IPS-18a (cell line): ENCODE measurements at regions not wholly inside any gene's neighbourhood (a gene's known extent, or its start where the extent isn't known, plus 50 kb on each side); places are given as distances from the start of the nearest gene placed in this dataset.
"Not testable (repeated sequence)": the region's sequence is repeated elsewhere in the genome, so short reads cannot be mapped to it uniquely, and the experiment has no call there.

Experiments used
- H3K27ac ChIP-seq: one replicate; pipeline ENCODE4 v1.5.1; 2013; ENCODE audit warnings: low read length
- H3K27me3 ChIP-seq: one replicate; pipeline ENCODE4 v1.6.1; 2013; ENCODE audit warnings: mild to moderate bottlenecking, low read length; ENCODE audit not compliant: control insufficient read depth, insufficient read depth
- H3K36me3 ChIP-seq: one replicate; pipeline ENCODE4 v1.6.1; 2013; ENCODE audit warnings: low read depth, low read length; ENCODE audit not compliant: control insufficient read depth
- H3K4me1 ChIP-seq: one replicate; pipeline ENCODE4 v1.6.1; 2013; ENCODE audit warnings: low read depth, low read length; ENCODE audit not compliant: control insufficient read depth
- H3K4me3 ChIP-seq: one replicate; pipeline ENCODE4 v1.5.1; 2013; ENCODE audit warnings: low read length
- H3K9ac ChIP-seq: one replicate; pipeline ENCODE4 v1.6.1; 2013; ENCODE audit warnings: mild to moderate bottlenecking, low read length, moderate library complexity
- H3K9me3 ChIP-seq: one replicate; pipeline ENCODE4 v1.6.1; 2013; ENCODE audit warnings: low read depth, low read length; ENCODE audit not compliant: control insufficient read depth

GRCh38 chr7:130789436-130789835 lies 55.4 kb upstream of the KLF14 start:
- no peaks in the 10 kb centered on the region for H3K36me3 ChIP-seq
- H3K4me1 ChIP-seq = no peaks in the 10 kb centered on the region
- H3K27ac ChIP-seq = no peak overlapping the region
- H3K4me3 ChIP-seq = no peak overlapping the region
- H3K27me3 ChIP-seq = no peaks in the 10 kb centered on the region
- H3K9ac ChIP-seq = no peak overlapping the region
- no peaks in the 10 kb centered on the region for H3K9me3 ChIP-seq

GRCh38 chr7:130791746-130792145 lies 57.7 kb upstream of the KLF14 start:
- H3K27ac ChIP-seq = no peak overlapping the region
- no peaks in the 10 kb centered on the region for H3K27me3 ChIP-seq
- no peak overlapping the region for H3K4me3 ChIP-seq
- H3K9ac ChIP-seq = no peak overlapping the region
- no peaks in the 10 kb centered on the region for H3K4me1 ChIP-seq
- no peaks in the 10 kb centered on the region for H3K9me3 ChIP-seq
- no peaks in the 10 kb centered on the region for H3K36me3 ChIP-seq

- H3K27ac ChIP-seq = no peak overlapping the region
- no peaks in the 10 kb centered on the region for H3K27me3 ChIP-seq
- no peak overlapping the region for H3K4me3 ChIP-seq
- no peaks in the 10 kb centered on the region for H3K4me1 ChIP-seq
- no peak overlapping the region for H3K9ac ChIP-seq
- no peaks in the 10 kb centered on the region for H3K9me3 ChIP-seq
- no peaks in the 10 kb centered on the region for H3K36me3 ChIP-seq
Observed at GRCh38 chr7:130793855-130794618, 60.0 kb upstream of the KLF14 start.

GRCh38 chr7:130794619-130794922 lies 60.6 kb upstream of the KLF14 start:
- H3K36me3 ChIP-seq = no peaks in the 10 kb centered on the region
- H3K4me1 ChIP-seq = no peaks in the 10 kb centered on the region
- H3K4me3 ChIP-seq = no peak overlapping the region
- H3K27me3 ChIP-seq = no peaks in the 10 kb centered on the region
- H3K27ac ChIP-seq = no peak overlapping the region
- no peaks in the 10 kb centered on the region for H3K9me3 ChIP-seq
- H3K9ac ChIP-seq = no peak overlapping the region

DNA sequence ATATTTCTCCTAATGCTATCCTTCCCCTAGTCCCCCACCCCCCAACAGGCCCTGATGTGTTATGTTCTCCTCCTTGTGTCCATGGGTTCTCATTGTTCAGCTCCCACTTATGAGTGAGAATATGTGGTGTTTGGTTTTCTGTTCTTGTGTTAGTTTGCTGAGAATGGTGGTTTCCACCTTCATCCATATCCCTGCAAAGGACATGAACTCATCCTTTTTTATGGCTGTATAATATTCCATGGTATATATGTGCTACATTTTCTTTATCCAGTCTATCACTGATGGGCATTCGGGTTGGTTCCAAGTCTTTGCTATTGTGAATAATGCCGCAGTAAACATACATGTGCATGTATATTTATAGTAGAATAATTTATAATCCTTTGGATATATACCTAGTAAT lies 62.4 kb upstream of the KLF14 start:
- not testable (repeated sequence) for H3K27me3 ChIP-seq, H3K9me3 ChIP-seq, H3K36me3 ChIP-seq, H3K4me3 ChIP-seq, H3K9ac ChIP-seq, H3K27ac ChIP-seq, H3K4me1 ChIP-seq

DNA sequence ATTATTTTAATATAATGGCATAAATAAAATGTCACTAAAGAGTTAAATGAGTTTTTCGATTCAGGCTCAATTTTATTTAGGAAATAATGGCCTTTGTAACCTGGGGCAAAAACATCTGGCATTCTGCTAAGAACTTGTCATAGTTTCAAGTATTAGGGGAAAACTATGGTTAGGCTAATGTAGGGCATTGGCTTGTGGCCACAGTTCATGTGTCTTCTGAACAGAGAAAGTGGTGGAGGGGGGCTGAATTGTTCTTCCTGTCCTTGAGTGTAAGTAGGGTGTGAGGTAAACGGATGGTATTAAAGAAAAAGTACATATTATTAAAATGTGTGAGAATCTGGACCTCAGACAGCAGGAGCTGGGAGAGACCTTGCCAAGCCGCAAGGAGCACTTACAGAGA lies 69.1 kb upstream of the KLF14 start:
- Histone ChIP-seq H3K4me1 (no peaks in the 10 kb centered on the region), H3K4me3 (no peak overlapping the region), H3K27me3 (no peaks in the 10 kb centered on the region), H3K36me3 (no peaks in the 10 kb centered on the region), H3K9me3 (no peaks in the 10 kb centered on the region), H3K9ac (no peak overlapping the region), H3K27ac (no peak overlapping the region)

DNA sequence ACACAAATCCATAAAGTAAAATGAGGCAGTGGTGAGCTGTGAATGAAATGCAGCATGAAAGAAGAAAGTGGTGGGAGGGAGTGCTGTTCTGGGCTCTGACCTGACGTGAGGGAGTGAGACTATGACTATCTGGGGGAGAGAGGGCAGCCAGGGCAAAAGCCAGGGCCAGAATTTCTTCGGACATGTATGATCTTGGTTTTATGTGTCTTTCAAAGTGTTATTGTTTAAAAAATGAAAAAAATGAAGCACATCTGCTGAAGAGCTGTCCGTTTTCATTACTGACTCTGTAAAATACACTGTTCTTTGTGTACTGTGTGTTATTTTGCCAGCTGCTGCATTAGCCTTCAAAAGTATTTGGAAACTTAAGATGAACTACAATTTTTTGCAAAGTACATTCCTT lies 70.2 kb upstream of the KLF14 start:
- Histone ChIP-seq H3K4me3 (no peak overlapping the region), H3K4me1 (no peaks in the 10 kb centered on the region), H3K36me3 (no peaks in the 10 kb centered on the region), H3K9ac (no peak overlapping the region), H3K27me3 (no peaks in the 10 kb centered on the region), H3K27ac (no peak overlapping the region), H3K9me3 (no peaks in the 10 kb centered on the region)

- not testable (repeated sequence) for H3K4me3 ChIP-seq, H3K4me1 ChIP-seq, H3K27ac ChIP-seq, H3K27me3 ChIP-seq, H3K36me3 ChIP-seq, H3K9me3 ChIP-seq, H3K9ac ChIP-seq
Observed at GRCh38 chr7:130812819-130813218, 78.8 kb upstream of the KLF14 start.

- no peaks in the 10 kb centered on the region for H3K4me1 ChIP-seq
- H3K27me3 ChIP-seq = no peaks in the 10 kb centered on the region
- H3K9ac ChIP-seq = no peak overlapping the region
- H3K9me3 ChIP-seq = no peaks in the 10 kb centered on the region
- no peak overlapping the region for H3K27ac ChIP-seq
- no peaks in the 10 kb centered on the region for H3K36me3 ChIP-seq
- H3K4me3 ChIP-seq = no peak overlapping the region
Observed at GRCh38 chr7:130814778-130815335, 80.8 kb upstream of the KLF14 start.

GRCh38 chr7:130818056-130818455 lies 84.0 kb upstream of the KLF14 start:
- Histone ChIP-seq H3K9ac (no peak overlapping the region), H3K4me3 (no peak overlapping the region), H3K36me3 (no peaks in the 10 kb centered on the region), H3K27ac (no peak overlapping the region), H3K27me3 (no peaks in the 10 kb centered on the region), H3K4me1 (no peaks in the 10 kb centered on the region), H3K9me3 (no peaks in the 10 kb centered on the region)

DNA sequence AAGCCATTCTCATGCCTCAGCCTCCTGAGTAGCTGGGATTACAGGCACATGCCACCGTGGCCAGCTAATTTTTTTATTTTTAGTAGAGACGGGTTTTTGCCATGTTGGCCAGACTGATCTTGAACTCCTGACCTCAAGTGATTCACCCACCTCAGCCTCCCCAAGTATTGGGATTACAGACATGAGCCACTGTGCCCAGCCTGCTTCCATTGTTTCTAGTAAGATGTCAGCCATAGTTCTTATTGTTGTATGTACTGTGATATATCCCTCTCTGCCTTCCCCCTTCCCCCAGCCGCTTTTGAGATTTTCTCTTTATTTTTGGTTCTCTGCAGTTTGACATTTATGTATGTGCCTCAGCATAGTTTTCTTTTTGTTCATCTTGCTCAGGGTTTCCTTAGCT lies 87.9 kb upstream of the KLF14 start:
- H3K27me3 ChIP-seq = no peaks in the 10 kb centered on the region
- peaks cover 5% of the 10 kb centered on the region for H3K9me3 ChIP-seq
- H3K27ac ChIP-seq = no peak overlapping the region
- no peak overlapping the region for H3K4me3 ChIP-seq
- no peaks in the 10 kb centered on the region for H3K36me3 ChIP-seq
- H3K9ac ChIP-seq = no peak overlapping the region
- no peaks in the 10 kb centered on the region for H3K4me1 ChIP-seq

GRCh38 chr7:130822642-130823041 lies 88.6 kb upstream of the KLF14 start:
- Histone ChIP-seq H3K4me3 (no peak overlapping the region), H3K36me3 (no peaks in the 10 kb centered on the region), H3K4me1 (no peaks in the 10 kb centered on the region), H3K9ac (no peak overlapping the region), H3K9me3 (peaks cover 9% of the 10 kb centered on the region), H3K27me3 (no peaks in the 10 kb centered on the region), H3K27ac (no peak overlapping the region)
